ENCODE measurements at regions not wholly inside any gene's neighbourhood (a gene's known extent, or its start where the extent isn't known, plus 50 kb on each side); places are given as distances from the start of the nearest gene placed in this dataset.

DNA sequence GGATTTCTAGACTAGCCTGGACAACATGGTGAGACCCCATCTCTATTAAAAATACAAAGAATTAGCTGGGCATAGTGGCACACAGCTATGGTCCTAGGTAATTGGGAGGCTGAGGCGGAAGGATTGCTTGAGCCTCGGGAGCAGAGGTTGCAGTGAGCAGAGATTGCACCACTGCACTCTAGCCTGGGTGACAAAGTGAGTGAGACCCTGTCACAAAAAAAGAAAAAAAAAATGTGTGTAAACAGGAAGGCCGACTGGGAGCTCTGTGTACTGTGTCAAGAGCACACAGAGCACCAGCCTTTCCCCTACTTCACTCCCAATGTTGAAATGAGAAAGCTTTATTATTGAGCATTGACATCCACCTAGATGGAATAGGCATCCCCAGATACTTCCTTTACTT, 681.7 kb upstream of the FSHR start:
- no peak overlapping the region for H3K27ac ChIP-seq
- 0 to 100% (median 85%) methylated on average over 1 to 3 of the region's 3 CpGs; no CpG with 5 or more reads in 2 of the 10 experiments for WGBS, 10 experiments
- in situ Hi-C loops (cut with MboI; ENCODE audit: low pct_unique_long_range_greater_than_20kb in 2 of 9, low sequenced_read_pairs in 9 of 9, unreplicated experiment in 9 of 9): no loop called here
- H3K4me1 ChIP-seq (replicated peaks in 1 of 2): no peaks in the 10 kb centered on the region
- no peak overlapping the region for H3K4me3 ChIP-seq
- ATAC-seq (replicated peaks in 6 of 8): no peak

GRCh38 chr2:49834433-49834832, 680.1 kb upstream of the FSHR start:
- 0 to 100% (median 88%) methylated on average over 1 of the region's 1 CpG; no CpG with 5 or more reads in 3 of the 10 experiments for WGBS, 10 experiments
- in situ Hi-C loops (cut with MboI; ENCODE audit: low pct_unique_long_range_greater_than_20kb in 2 of 9, low sequenced_read_pairs in 9 of 9, unreplicated experiment in 9 of 9): no loop called here
- Histone ChIP-seq H3K4me1 (replicated peaks in 1 of 2) (no peaks in the 10 kb centered on the region), H3K4me3 (no peak overlapping the region), H3K27ac (no peak overlapping the region)
- ATAC-seq (replicated peaks in 6 of 8): no peak

GRCh38 chr2:49832555-49832954, 678.2 kb upstream of the FSHR start:
- Histone ChIP-seq H3K4me1 (replicated peaks in 1 of 2) (no peaks in the 10 kb centered on the region), H3K27ac (no peak overlapping the region), H3K4me3 (no peak overlapping the region)
- ATAC-seq (replicated peaks in 6 of 8): no peak
- in situ Hi-C loops (cut with MboI; ENCODE audit: low pct_unique_long_range_greater_than_20kb in 2 of 9, low sequenced_read_pairs in 9 of 9, unreplicated experiment in 9 of 9): no loop called here
- 0 to 100% (median 86%) methylated on average over 1 to 3 of the region's 3 CpGs; no CpG with 5 or more reads in 3 of the 10 experiments for WGBS, 10 experiments

DNA sequence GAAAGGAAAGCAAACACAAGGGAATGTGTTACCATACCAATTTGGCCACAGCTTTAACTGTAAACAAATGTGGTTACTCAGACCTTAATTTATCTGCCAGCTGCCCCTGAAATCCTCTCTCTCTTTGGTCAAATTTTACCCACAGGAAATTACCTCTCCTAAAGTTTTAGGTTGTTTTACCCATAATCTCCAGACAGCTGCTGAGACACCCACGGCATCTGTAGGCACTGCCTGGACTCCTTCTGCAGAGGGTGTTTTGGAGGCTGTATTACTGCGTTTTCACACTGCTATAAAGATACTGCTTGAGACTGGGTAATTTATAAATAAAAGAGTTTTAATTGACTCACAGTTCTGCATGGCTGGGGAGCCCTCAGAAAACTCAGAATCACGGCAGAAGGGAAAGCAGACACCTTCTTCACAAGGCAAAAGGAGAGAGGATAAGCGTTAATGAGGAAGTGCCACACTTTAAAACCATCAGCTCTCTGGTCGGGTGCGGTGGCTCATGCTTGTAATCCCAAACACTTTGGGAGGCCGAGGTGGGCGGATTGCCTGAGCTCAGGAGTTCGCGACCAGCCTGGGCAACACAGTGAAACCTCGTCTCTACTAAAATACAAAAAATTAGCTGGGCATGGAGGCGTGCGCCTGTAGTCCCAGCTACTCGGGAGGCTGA, 677.5 kb upstream of the FSHR start:
- in situ Hi-C loops (cut with MboI; ENCODE audit: low pct_unique_long_range_greater_than_20kb in 2 of 9, low sequenced_read_pairs in 9 of 9, unreplicated experiment in 9 of 9): no loop called here
- Histone ChIP-seq H3K4me1 (replicated peaks in 1 of 2) (no peaks in the 10 kb centered on the region), H3K4me3 (no peak overlapping the region), H3K27ac (no peak overlapping the region)
- WGBS, 10 experiments: 20 to 100% (median 87%) methylated on average over 1 to 13 of the region's 14 CpGs; no CpG with 5 or more reads in 1 of the 10 experiments
- no peak for ATAC-seq (replicated peaks in 6 of 8)

DNA sequence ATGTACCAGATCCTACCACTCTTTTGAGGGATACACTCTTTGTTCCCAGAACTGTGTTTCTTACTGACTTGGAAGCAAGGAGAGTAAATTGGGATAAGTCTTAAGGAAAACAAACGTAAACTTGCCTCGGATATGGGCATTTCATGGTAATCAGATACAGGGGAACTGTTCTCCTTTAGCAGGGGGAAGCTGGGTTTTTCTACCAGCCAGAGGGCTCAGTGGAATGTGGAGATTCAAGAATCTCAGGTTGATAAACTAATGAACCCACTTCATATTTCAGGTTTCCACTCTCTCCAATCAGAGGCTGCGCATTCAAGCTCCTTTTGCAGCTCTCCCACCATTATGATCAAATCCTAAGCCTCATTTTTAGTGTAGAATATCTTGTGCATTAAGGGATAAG, 676.5 kb upstream of the FSHR start:
- ATAC-seq (replicated peaks in 6 of 8): no peak
- no peak overlapping the region for H3K4me3 ChIP-seq
- H3K4me1 ChIP-seq (replicated peaks in 1 of 2): no peaks in the 10 kb centered on the region
- in situ Hi-C loops (cut with MboI; ENCODE audit: low pct_unique_long_range_greater_than_20kb in 2 of 9, low sequenced_read_pairs in 9 of 9, unreplicated experiment in 9 of 9): no loop called here
- no peak overlapping the region for H3K27ac ChIP-seq
- 0 to 100% (median 72%) methylated on average over 1 to 3 of the region's 3 CpGs; no CpG with 5 or more reads in 1 of the 10 experiments for WGBS, 10 experiments

- in situ Hi-C loops (cut with MboI; ENCODE audit: low pct_unique_long_range_greater_than_20kb in 2 of 9, low sequenced_read_pairs in 9 of 9, unreplicated experiment in 9 of 9): no loop called here
- H3K4me1 ChIP-seq (replicated peaks in 1 of 2): no peaks in the 10 kb centered on the region
- WGBS, 10 experiments: 78 to 86% methylated on average over 1 to 3 of the region's 5 CpGs; no CpG with 5 or more reads in 8 of the 10 experiments
- H3K4me3 ChIP-seq: no peak overlapping the region
- H3K27ac ChIP-seq: no peak overlapping the region
- no peak for ATAC-seq (replicated peaks in 6 of 8)
These were observed 673.1 kb upstream of the FSHR start for GRCh38 chr2:49827366-49827765.

GRCh38 chr2:49813208-49813607, 658.9 kb upstream of the FSHR start:
- peaks cover 0 to 3% of the 10 kb centered on the region in 2 donors for H3K4me1 ChIP-seq (replicated peaks in 1 of 2)
- in situ Hi-C loops (cut with MboI; ENCODE audit: low pct_unique_long_range_greater_than_20kb in 2 of 9, low sequenced_read_pairs in 9 of 9, unreplicated experiment in 9 of 9): no loop called here
- no peak overlapping the region for H3K27ac ChIP-seq
- no peak overlapping the region for H3K4me3 ChIP-seq
- no peak for ATAC-seq (replicated peaks in 6 of 8)
- WGBS, 10 experiments: 67 to 100% (median 100%) methylated on average over 1 of the region's 1 CpG; no CpG with 5 or more reads in 5 of the 10 experiments

- H3K4me1 ChIP-seq (replicated peaks in 1 of 2): peaks cover 0 to 3% of the 10 kb centered on the region in 2 donors
- H3K4me3 ChIP-seq: no peak overlapping the region
- in situ Hi-C loops (cut with MboI; ENCODE audit: low pct_unique_long_range_greater_than_20kb in 2 of 9, low sequenced_read_pairs in 9 of 9, unreplicated experiment in 9 of 9): no loop called here
- no peak for ATAC-seq (replicated peaks in 6 of 8)
- H3K27ac ChIP-seq: no peak overlapping the region
These were observed 658.4 kb upstream of the FSHR start for GRCh38 chr2:49812730-49813129.

DNA sequence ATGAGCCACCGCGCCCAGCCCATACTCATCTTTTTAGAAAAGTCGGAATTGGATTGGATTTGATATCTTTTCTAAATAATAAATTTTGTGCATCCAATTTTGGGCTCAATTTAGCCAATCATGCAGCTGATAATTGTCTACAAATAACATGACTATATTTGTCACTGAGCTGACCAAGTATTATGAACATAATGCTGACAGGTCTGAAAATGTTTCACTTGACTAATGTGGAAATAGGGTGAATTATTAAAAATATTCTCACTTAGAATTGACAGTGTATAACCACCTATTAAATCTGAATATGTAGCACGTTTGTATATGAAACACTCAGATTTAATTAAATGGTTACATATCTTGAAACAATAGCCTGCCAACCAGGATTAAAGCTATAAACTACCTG, 657.2 kb upstream of the FSHR start:
- no peak for ATAC-seq (replicated peaks in 6 of 8)

DNA sequence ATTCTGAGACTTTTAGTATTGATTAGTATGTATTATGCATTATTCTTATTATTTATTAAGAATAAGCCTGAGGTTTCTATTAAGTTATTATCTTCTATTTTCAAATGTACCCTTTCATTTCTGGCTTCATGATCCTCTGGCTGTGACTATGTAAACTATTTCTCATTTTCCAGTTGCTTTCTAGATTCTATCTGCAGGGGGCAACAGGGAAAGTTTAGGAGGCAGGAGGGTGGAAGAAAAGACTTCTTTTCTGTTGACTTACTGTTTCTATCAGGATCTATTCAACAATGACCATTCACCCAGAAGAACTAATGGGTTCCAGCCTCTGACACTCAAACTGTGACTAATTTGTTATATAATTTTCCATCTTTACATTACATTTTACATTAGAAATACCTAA, 653.4 kb upstream of the FSHR start:
- H3K4me1 ChIP-seq (replicated peaks in 1 of 2): peaks cover 3 to 4% of the 10 kb centered on the region in 2 donors
- H3K27ac ChIP-seq: no peak overlapping the region
- no peak overlapping the region for H3K4me3 ChIP-seq
- in situ Hi-C loops (cut with MboI; ENCODE audit: low pct_unique_long_range_greater_than_20kb in 2 of 9, low sequenced_read_pairs in 9 of 9, unreplicated experiment in 9 of 9): no loop called here
- ATAC-seq (replicated peaks in 6 of 8): no peak

More for the DNA sequence above, 657.2 kb upstream of the FSHR start:
- H3K4me3 ChIP-seq: no peak overlapping the region
- no peak overlapping the region for H3K27ac ChIP-seq
- H3K4me1 ChIP-seq (replicated peaks in 1 of 2): peaks cover 3 to 4% of the 10 kb centered on the region in 2 donors
- in situ Hi-C loops (cut with MboI; ENCODE audit: low pct_unique_long_range_greater_than_20kb in 2 of 9, low sequenced_read_pairs in 9 of 9, unreplicated experiment in 9 of 9): no loop called here
- 13 to 97% (median 60%) methylated on average over 1 to 4 of the region's 4 CpGs; no CpG with 5 or more reads in 1 of the 10 experiments for WGBS, 10 experiments

GRCh38 chr2:49804111-49804510, 649.8 kb upstream of the FSHR start:
- Histone ChIP-seq H3K4me3 (no peak overlapping the region), H3K27ac (no peak overlapping the region), H3K4me1 (replicated peaks in 1 of 2) (peaks cover 0 to 4% of the 10 kb centered on the region in 2 donors)
- WGBS, 10 experiments: 0 to 100% (median 82%) methylated on average over 1 of the region's 1 CpG; no CpG with 5 or more reads in 4 of the 10 experiments
- no peak for ATAC-seq (replicated peaks in 6 of 8)
- in situ Hi-C loops (cut with MboI; ENCODE audit: low pct_unique_long_range_greater_than_20kb in 2 of 9, low sequenced_read_pairs in 9 of 9, unreplicated experiment in 9 of 9): no loop called here

- Histone ChIP-seq H3K4me3 (no peak overlapping the region), H3K27ac (no peak overlapping the region), H3K4me1 (replicated peaks in 1 of 2) (no peaks in the 10 kb centered on the region)
- in situ Hi-C loops (cut with MboI; ENCODE audit: low pct_unique_long_range_greater_than_20kb in 2 of 9, low sequenced_read_pairs in 9 of 9, unreplicated experiment in 9 of 9): no loop called here
- ATAC-seq (replicated peaks in 6 of 8): no peak
- 11 to 100% (median 87%) methylated on average over 1 to 2 of the region's 2 CpGs for WGBS, 10 experiments
These were observed 647.7 kb upstream of the FSHR start for GRCh38 chr2:49801898-49802450.

- no peaks in the 10 kb centered on the region for H3K4me1 ChIP-seq (replicated peaks in 1 of 2)
- H3K4me3 ChIP-seq: no peak overlapping the region
- no peak for ATAC-seq (replicated peaks in 6 of 8)
- H3K27ac ChIP-seq: no peak overlapping the region
- in situ Hi-C loops (cut with MboI; ENCODE audit: low pct_unique_long_range_greater_than_20kb in 2 of 9, low sequenced_read_pairs in 9 of 9, unreplicated experiment in 9 of 9): no loop called here
These were observed 644.3 kb upstream of the FSHR start for GRCh38 chr2:49798570-49798969.

DNA sequence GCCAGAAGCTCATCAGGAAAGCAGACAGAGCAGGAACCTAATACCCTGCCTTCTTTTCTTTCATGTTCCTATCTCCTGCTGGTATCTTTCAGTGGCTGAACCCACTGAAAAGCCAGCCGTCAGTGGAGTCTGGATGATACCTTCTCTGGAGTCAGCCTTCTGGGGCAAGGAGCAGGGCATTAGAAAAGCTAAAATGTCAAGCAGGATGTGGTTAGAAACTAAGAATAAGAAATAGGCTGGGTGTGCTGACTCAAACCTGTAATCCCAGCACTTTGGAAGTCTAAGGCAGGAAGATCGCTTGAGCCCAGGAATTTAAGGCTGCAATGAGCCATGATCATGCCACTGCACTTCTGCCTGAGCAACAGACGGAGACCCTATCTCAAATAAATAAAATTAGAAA, 642.0 kb upstream of the FSHR start:
- Histone ChIP-seq H3K4me1 (replicated peaks in 1 of 2) (no peaks in the 10 kb centered on the region), H3K4me3 (no peak overlapping the region), H3K27ac (no peak overlapping the region)
- ATAC-seq (replicated peaks in 6 of 8): no peak
- 0 to 100% (median 88%) methylated on average over 2 to 3 of the region's 3 CpGs; no CpG with 5 or more reads in 1 of the 10 experiments for WGBS, 10 experiments
- in situ Hi-C loops (cut with MboI; ENCODE audit: low pct_unique_long_range_greater_than_20kb in 2 of 9, low sequenced_read_pairs in 9 of 9, unreplicated experiment in 9 of 9): no loop called here

Data from motor neuron (in vitro differentiated cells).